ENCODE measurements at regions not wholly inside any gene's neighbourhood (a gene's known extent, or its start where the extent isn't known, plus 50 kb on each side); places are given as distances from the start of the nearest gene placed in this dataset.

DNA sequence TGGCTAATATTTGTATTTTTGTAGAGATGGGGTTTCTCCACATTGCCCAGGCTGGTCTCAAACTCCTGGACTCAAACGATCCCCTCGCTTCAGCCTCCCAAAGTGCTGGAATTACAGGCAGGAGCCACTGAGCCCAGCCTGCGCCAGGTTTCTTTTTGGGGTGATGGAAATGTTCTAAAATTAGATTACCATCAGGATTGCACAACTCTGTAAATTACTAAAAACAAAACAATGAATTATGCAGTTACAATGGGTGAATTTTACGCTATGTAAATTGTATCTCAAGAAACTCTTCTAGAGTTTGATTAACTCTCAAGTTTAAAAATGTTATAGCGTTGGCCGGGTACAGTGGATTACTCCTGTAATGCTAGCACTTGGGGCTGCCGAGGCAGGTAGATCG is 118.9 kb upstream of the TBL1X start:
- no peaks in the 10 kb centered on the region for H3K36me3 ChIP-seq (ENCODE audit: insufficient read depth, low read length)
- no peaks in the 10 kb centered on the region for H3F3A ChIP-seq (ENCODE audit: insufficient read depth, low read length, poor library complexity, severe bottlenecking)
- no peak overlapping the region for H2AFZ ChIP-seq (ENCODE audit: low read depth, low read length)
- no peak overlapping the region for H3K27ac ChIP-seq (ENCODE audit: low read length)
- H3K27me3 ChIP-seq (ENCODE audit: insufficient read depth, low read depth, low read length): no peaks in the 10 kb centered on the region
- H3K4me2 ChIP-seq (ENCODE audit: low read length): no peak overlapping the region
- no peak overlapping the region for H3K4me3 ChIP-seq (ENCODE audit: low read length)
- no peaks in the 10 kb centered on the region for H3K9me2 ChIP-seq (ENCODE audit: insufficient read depth, low read length)
- TF ChIP-seq EZH2 (IDR thresholded peaks at IDR 0.05; ENCODE audit: borderline replicate concordance, insufficient read depth, low read length, poor library complexity, severe bottlenecking) (no peak), TAF1 (IDR thresholded peaks at IDR 0.05; ENCODE audit: low read depth) (no peak), MXI1 (conservative IDR thresholded peaks at IDR 0.05; ENCODE audit: poor library complexity, severe bottlenecking) (no peak), RAD21 (conservative IDR thresholded peaks at IDR 0.05) (no peak), SMC3 (conservative IDR thresholded peaks at IDR 0.05; ENCODE audit: poor library complexity) (no peak)
- TF ChIP-seq, protein P1, sequence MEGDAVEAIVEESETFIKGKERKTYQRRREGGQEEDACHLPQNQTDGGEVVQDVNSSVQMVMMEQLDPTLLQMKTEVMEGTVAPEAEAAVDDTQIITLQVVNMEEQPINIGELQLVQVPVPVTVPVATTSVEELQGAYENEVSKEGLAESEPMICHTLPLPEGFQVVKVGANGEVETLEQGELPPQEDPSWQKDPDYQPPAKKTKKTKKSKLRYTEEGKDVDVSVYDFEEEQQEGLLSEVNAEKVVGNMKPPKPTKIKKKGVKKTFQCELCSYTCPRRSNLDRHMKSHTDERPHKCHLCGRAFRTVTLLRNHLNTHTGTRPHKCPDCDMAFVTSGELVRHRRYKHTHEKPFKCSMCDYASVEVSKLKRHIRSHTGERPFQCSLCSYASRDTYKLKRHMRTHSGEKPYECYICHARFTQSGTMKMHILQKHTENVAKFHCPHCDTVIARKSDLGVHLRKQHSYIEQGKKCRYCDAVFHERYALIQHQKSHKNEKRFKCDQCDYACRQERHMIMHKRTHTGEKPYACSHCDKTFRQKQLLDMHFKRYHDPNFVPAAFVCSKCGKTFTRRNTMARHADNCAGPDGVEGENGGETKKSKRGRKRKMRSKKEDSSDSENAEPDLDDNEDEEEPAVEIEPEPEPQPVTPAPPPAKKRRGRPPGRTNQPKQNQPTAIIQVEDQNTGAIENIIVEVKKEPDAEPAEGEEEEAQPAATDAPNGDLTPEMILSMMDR (IDR thresholded peaks at IDR 0.05; ENCODE audit: poor library complexity, severe bottlenecking): no peak
- TF ChIP-seq, protein P2, sequence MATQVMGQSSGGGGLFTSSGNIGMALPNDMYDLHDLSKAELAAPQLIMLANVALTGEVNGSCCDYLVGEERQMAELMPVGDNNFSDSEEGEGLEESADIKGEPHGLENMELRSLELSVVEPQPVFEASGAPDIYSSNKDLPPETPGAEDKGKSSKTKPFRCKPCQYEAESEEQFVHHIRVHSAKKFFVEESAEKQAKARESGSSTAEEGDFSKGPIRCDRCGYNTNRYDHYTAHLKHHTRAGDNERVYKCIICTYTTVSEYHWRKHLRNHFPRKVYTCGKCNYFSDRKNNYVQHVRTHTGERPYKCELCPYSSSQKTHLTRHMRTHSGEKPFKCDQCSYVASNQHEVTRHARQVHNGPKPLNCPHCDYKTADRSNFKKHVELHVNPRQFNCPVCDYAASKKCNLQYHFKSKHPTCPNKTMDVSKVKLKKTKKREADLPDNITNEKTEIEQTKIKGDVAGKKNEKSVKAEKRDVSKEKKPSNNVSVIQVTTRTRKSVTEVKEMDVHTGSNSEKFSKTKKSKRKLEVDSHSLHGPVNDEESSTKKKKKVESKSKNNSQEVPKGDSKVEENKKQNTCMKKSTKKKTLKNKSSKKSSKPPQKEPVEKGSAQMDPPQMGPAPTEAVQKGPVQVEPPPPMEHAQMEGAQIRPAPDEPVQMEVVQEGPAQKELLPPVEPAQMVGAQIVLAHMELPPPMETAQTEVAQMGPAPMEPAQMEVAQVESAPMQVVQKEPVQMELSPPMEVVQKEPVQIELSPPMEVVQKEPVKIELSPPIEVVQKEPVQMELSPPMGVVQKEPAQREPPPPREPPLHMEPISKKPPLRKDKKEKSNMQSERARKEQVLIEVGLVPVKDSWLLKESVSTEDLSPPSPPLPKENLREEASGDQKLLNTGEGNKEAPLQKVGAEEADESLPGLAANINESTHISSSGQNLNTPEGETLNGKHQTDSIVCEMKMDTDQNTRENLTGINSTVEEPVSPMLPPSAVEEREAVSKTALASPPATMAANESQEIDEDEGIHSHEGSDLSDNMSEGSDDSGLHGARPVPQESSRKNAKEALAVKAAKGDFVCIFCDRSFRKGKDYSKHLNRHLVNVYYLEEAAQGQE (IDR thresholded peaks at IDR 0.05; ENCODE audit: borderline replicate concordance): no peak
- no peaks in the 10 kb centered on the region for H3K79me2 ChIP-seq (replicated peaks; ENCODE audit: insufficient read depth, low read length)
- H3K9ac ChIP-seq (ENCODE audit: low read length): no peak overlapping the region
- no peaks in the 10 kb centered on the region for H3K9me3 ChIP-seq (ENCODE audit: low read length)
- H4K20me1 ChIP-seq (ENCODE audit: insufficient read depth): no peaks in the 10 kb centered on the region

DNA sequence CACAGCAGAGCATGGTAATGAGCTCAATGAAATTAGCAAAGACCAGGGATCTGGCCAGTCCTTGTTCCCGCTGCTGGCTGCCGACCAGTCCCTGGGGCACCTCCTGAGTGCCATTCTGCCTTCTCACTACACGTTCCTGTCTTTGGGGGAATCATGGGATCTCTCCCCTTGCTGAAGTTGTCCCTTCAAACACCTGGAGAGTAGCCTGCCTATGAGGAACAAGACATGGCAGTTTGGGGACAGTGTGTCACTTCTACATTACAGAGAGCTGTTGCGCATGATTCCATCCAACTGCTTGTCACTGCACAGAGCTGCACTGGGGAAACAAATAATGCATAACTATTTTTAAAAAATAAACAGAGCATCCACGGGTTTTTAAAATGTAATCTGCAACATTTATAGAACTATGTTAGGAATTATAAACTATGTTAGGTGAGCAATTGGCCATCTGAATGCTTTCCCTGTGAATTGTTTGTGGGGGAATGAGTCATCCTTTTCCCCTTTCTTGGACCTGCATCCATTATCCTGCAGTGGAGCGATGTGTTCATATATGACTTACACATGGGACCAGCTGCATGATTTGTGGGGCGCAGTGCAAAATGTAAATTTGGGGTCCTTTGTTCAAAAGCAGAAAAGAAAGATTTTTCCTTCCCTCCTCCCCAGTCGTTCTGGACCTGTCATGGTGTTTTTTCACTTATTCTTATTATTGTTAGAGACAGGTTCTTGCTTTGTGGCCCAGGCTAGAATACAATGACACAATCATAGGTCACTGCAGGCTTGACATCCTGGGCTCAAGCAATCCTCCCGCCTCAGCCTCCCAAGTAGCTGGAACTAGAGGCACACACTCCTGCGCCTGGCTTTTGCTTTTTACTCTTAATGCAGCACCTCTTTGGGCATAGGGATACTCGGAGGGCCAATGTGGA is 115.0 kb upstream of the TBL1X start:
- Histone ChIP-seq H4K20me1 (ENCODE audit: insufficient read depth) (no peaks in the 10 kb centered on the region), H3K4me2 (ENCODE audit: low read length) (no peak overlapping the region), H2AFZ (ENCODE audit: low read depth, low read length) (no peak overlapping the region), H3K9me2 (ENCODE audit: insufficient read depth, low read length) (no peaks in the 10 kb centered on the region), H3K9ac (ENCODE audit: low read length) (no peak overlapping the region), H3K36me3 (ENCODE audit: insufficient read depth, low read length) (no peaks in the 10 kb centered on the region), H3K27me3 (ENCODE audit: insufficient read depth, low read depth, low read length) (no peaks in the 10 kb centered on the region), H3F3A (ENCODE audit: insufficient read depth, low read length, poor library complexity, severe bottlenecking) (no peaks in the 10 kb centered on the region), H3K27ac (ENCODE audit: low read length) (no peak overlapping the region), H3K9me3 (ENCODE audit: low read length) (no peaks in the 10 kb centered on the region), H3K4me3 (ENCODE audit: low read length) (no peak overlapping the region), H3K79me2 (replicated peaks; ENCODE audit: insufficient read depth, low read length) (no peaks in the 10 kb centered on the region)
- TF ChIP-seq, protein P2 (IDR thresholded peaks at IDR 0.05; ENCODE audit: borderline replicate concordance): no peak
- TF ChIP-seq EP300 (conservative IDR thresholded peaks at IDR 0.05; ENCODE audit: poor library complexity, severe bottlenecking) (no peak), MXI1 (conservative IDR thresholded peaks at IDR 0.05; ENCODE audit: poor library complexity, severe bottlenecking) (no peak), TAF1 (IDR thresholded peaks at IDR 0.05; ENCODE audit: low read depth) (no peak), POLR2AphosphoS5 (IDR thresholded peaks at IDR 0.05) (no peak), EZH2 (IDR thresholded peaks at IDR 0.05; ENCODE audit: borderline replicate concordance, insufficient read depth, low read length, poor library complexity, severe bottlenecking) (no peak), SMC3 (conservative IDR thresholded peaks at IDR 0.05; ENCODE audit: poor library complexity) (no peak), RAD21 (conservative IDR thresholded peaks at IDR 0.05) (no peak)
- TF ChIP-seq, protein P1 (IDR thresholded peaks at IDR 0.05; ENCODE audit: poor library complexity, severe bottlenecking): no peak
